OCI-LY1 (cell line): ENCODE measurements at regions not wholly inside any gene's neighbourhood (a gene's known extent, or its start where the extent isn't known, plus 50 kb on each side); places are given as distances from the start of the nearest gene placed in this dataset.

Experiments
- CTCF ChIP-seq: fragments of 200-600 bp; sonication (generic), shearing (Covaris generic); IDR thresholded peaks from 2 replicates; pipeline ENCODE4 v1.5.1; 2017; ENCODE audit warnings: mild to moderate bottlenecking, antibody characterized with exemption, low read length, moderate library complexity, mixed read lengths
- EZH2 ChIP-seq: fragments of 200-600 bp; sonication (generic), shearing (Covaris generic); IDR thresholded peaks from 2 replicates; pipeline ENCODE4 v1.8.0; 2017; ENCODE audit warnings: borderline replicate concordance, mixed run types, mild to moderate bottlenecking, antibody characterized with exemption, low read length, moderate library complexity, mixed read lengths

- TF ChIP-seq CTCF (no peak), EZH2 (no peak)
Measured at GRCh38 chr6:130676077-130676772, 151.0 kb upstream of the SMLR1 start.
